NCI-H345 treated with DMSO at 0.1 percent for 48 hours (cell line): ENCODE measurements at regions not wholly inside any gene's neighbourhood (a gene's known extent, or its start where the extent isn't known, plus 50 kb on each side); places are given as distances from the start of the nearest gene placed in this dataset.
A peak's percentile ranks its signal among the peaks of the same experiment; 100 is the strongest.
"Not testable (repeated sequence)": the region's sequence is repeated elsewhere in the genome, so short reads cannot be mapped to it uniquely, and the experiment has no call there.

ENCODE experiments used
- DNase-seq: peaks from one replicate; lab custom pipeline; 2025; ENCODE audit not compliant: unreplicated experiment; lab: John Stamatoyannopoulos, UW

DNA sequence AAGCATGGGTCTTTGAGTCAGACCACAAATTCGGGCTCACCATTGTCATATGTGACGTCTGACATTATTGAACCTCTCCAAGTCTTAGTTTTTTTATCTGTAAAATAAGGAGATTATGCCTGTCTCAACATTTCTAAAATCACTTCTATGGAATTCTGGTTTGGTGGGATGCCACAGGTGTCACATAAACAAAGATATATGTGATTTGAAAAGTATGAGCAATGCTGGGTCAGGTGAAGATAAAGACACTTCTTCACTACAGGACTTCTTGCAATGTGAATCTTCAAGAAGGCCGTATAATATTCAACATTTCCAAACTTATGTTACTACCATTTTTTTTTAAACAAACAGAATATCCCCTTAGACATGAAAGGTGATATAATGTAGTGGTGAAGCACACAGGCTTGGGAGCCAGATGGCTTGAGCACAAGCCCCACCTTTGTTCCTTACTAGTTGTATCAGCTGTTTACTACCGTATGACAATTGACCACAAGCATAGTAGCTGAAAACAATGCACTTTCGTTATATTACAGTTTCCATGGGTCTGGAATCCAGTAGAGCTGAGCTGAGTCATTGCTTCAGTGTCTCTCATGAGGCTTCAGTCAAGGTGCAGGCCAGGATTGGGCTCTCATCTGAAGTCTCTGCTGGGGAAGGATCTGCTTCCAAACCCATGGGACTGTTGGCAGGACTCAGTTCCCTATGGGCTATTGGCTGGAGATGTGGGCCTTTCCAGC is 87.7 kb downstream of the UTP18 start:
- DNase-seq: no peak

GRCh38 chr17:51351080-51351479 is 90.7 kb downstream of the UTP18 start:
- DNase-seq: no peak

GRCh38 chr17:51351890-51352289 is 91.5 kb downstream of the UTP18 start:
- DNase-seq: no peak

- no peak for DNase-seq
Measured at GRCh38 chr17:51352798-51353197, 92.5 kb downstream of the UTP18 start.

- DNase-seq: no peak
Measured at GRCh38 chr17:51353296-51353695, 93.0 kb downstream of the UTP18 start.

DNA sequence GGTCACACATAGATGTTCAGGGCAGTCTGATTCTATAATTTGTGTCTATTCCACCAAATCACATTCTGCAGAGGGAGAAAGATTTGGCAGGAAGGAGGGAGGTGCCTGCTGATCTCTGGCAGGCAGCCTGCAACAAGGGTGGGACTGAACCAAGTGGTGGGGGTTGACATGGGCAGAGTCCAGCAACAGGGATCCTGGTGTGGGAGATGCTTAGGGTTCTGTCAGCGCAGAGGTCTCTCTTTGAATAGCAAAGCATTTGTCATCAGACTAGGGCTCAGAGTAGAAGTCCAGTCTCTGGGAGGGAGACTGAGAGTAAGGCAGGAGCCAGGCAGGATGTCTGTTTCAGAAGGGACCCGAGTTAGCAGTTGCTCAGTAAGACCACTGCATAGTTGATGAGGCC is 94.6 kb downstream of the UTP18 start:
- no peak for DNase-seq

- DNase-seq: no peak
Measured at GRCh38 chr17:51355441-51356410, 95.4 kb downstream of the UTP18 start.

- DNase-seq: no peak
Measured at GRCh38 chr17:51359055-51359454, 98.7 kb downstream of the UTP18 start.

GRCh38 chr17:51362811-51363585 is 102.7 kb downstream of the UTP18 start:
- DNase-seq: no peak

- DNase-seq: no peak
Measured at GRCh38 chr17:51365090-51365489, 104.7 kb downstream of the UTP18 start.

GRCh38 chr17:51366866-51367265 is 106.5 kb downstream of the UTP18 start:
- no peak for DNase-seq

DNA sequence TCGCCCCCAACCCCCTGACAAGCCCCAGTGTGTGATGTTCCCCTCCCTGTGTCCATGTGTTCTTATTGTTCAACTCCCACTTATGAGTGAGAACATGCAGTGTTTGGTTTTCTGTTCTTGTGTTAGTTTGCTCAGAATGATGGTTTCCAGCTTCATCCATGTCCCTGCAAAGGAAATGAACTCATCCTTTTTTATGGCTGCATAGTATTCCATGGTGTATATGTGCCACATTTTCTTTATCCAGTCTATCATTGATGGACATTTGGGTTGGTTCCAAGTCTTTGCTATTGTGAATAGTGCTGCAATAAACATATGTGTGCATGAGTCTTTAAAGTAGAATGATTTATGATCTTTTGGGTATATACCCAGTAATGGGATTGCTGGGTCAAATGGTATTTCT is 107.5 kb downstream of the UTP18 start:
- DNase-seq: not testable (repeated sequence)

- peak; percentile 20 for DNase-seq
Measured at GRCh38 chr17:51371732-51372151, 111.4 kb downstream of the UTP18 start.

DNA sequence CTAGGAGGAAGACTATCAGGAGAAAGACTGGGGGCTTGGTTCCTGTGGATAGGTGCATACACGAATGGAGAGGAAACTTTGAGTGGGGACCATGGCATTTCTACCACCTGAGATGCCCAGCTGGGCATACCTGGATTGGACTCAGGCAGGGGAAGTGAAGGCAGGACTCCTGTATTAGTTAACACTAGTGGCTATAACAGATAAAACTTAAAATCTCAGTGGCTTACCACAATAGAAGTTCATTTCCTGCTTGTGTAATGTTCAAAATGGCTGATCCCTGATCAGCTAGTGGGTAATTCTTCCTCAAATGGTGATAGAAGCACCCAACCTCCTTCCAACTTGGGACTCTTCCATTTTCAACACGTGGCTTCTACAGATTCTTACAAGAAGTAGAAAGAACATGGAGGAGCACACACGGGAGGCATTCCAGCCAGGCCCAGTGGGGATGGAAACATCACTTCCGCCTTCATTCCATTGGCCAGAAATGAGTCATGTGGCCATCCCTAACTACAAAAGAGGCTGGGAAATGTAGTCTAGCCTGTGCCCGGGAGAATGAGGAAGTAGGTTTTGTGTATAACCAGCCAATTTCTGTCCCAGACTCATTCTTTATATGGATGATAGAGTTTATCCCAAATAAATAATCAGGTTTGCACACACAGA is 112.1 kb downstream of the UTP18 start:
- no peak for DNase-seq

- peak; percentile 50 for DNase-seq
Measured at GRCh38 chr17:51373489-51374152, 113.3 kb downstream of the UTP18 start.

- no peak for DNase-seq
Measured at GRCh38 chr17:51374209-51374608, 113.9 kb downstream of the UTP18 start.

GRCh38 chr17:51375771-51376170 is 115.4 kb downstream of the UTP18 start:
- DNase-seq: no peak

DNA sequence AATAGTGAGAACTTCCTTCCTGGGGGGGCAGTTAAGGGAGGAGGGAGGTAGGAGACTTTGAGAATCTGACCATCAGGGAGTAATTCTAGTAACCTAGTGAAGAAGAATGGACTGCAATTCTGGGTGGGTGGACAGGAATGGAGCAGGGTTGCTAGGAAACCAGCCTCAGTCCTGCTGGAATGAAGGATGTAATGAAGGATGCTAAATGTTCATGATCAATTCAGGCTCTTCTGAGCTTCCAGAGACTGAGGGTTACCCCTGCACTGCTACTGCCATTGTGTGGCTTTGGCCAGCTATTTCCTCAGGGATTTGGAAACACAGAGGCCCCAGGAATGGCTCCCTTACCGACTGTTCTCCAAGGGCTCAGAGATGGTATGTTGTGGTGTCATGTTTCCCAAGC is 116.4 kb downstream of the UTP18 start:
- no peak for DNase-seq

DNA sequence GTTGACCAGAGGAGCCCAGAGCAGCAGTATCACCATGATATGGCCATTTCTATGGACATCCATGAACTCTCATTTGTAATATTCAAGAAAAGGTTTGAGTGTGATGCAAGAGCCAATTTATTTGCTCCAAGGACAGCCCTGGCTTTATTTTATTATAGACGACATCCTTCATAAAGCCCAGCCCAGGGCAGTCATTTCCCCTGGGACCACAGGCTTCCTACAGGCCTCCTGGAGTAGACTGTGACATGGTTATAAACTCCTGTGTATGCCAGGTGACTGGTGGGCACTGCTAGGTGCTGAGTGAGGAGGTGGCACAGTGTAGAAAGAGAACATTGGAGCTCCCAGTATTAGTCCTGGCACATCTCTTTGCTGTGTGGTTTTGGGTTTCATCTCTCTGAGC is 120.9 kb downstream of the UTP18 start:
- DNase-seq: no peak

GRCh38 chr17:51385208-51385607 is 124.9 kb downstream of the UTP18 start:
- no peak for DNase-seq
